ENCODE measurements at regions not wholly inside any gene's neighbourhood (a gene's known extent, or its start where the extent isn't known, plus 50 kb on each side); places are given as distances from the start of the nearest gene placed in this dataset.

GRCh38 chr4:19592391-19592790 lies 659.3 kb upstream of the SLIT2 start:
- WGBS, 3 donors = 82 to 88% (median 84%) methylated on average over 3 of the region's 3 CpGs
- Histone ChIP-seq H3K36me3 (no peaks in the 10 kb centered on the region), H3K4me1 (ENCODE audit: insufficient read depth) (no peaks in the 10 kb centered on the region), H3K4me3 (no peak overlapping the region), H3K27ac (no peak overlapping the region), H3K27me3 (no peaks in the 10 kb centered on the region), H3K9me3 (no peaks in the 10 kb centered on the region)
- TF ChIP-seq EP300 (IDR thresholded peaks at IDR 0.05) = no peak
- no peak for DNase-seq
- intact Hi-C loops (cut with DNase I) = no loop called here

DNA sequence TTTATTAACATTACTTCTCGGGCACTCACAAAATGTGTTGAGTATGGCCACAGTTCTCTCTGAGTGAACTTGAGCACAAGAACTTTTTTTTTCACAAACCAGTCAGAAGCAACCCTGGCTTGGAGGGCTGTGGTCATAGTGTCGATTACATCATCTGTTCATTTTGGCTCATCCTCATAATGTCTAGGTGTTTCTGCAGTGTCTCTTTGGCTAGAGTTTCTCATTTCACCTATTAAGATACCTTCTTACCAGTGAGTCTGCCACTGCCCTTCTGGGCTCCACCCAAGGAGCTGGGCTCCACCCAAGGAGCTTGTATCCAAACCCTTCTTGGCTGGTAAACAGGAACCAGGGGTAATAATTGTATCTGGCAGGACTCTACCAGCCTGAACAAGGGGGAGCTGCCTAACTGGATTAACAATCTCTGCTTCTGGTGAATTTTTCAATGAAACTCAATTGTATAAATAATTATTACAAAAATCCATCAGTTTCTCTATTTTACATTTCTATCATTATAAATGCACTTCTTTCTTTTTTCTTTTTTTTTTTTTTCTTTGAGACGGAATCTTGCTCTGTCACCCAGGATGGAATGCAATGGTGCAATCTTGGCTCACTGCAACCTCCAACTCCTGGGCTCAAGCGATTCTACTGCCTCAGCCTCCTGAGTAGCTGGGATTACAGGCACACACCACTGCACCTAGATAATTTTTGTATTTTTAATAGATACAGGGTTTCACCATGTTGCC lies 667.7 kb upstream of the SLIT2 start:
- no peaks in the 10 kb centered on the region for H3K9me3 ChIP-seq
- H3K4me3 ChIP-seq = no peak overlapping the region
- no peaks in the 10 kb centered on the region for H3K36me3 ChIP-seq
- no peaks in the 10 kb centered on the region for H3K27me3 ChIP-seq
- H3K27ac ChIP-seq = no peak overlapping the region
- no peak for DNase-seq
- H3K4me1 ChIP-seq (ENCODE audit: insufficient read depth) = no peaks in the 10 kb centered on the region
- WGBS, 3 donors = 76 to 90% (median 89%) methylated on average over 4 of the region's 4 CpGs
- intact Hi-C loops (cut with DNase I) = no loop called here
- no peak for TF ChIP-seq CTCF (IDR thresholded peaks at IDR 0.05)
- no peak for TF ChIP-seq EP300 (IDR thresholded peaks at IDR 0.05)
- TF ChIP-seq POLR2A (IDR thresholded peaks at IDR 0.05) = no peak

- intact Hi-C loops (cut with DNase I) = no loop called here
- Histone ChIP-seq H3K27ac (no peak overlapping the region), H3K9me3 (no peaks in the 10 kb centered on the region), H3K4me1 (ENCODE audit: insufficient read depth) (no peaks in the 10 kb centered on the region), H3K27me3 (no peaks in the 10 kb centered on the region), H3K4me3 (no peak overlapping the region), H3K36me3 (no peaks in the 10 kb centered on the region)
- 5 to 11% (median 5%) methylated on average over 4 of the region's 4 CpGs for WGBS, 3 donors
- DNase-seq = no peak
- TF ChIP-seq POLR2A (IDR thresholded peaks at IDR 0.05) (no peak), CTCF (IDR thresholded peaks at IDR 0.05) (no peak), EP300 (IDR thresholded peaks at IDR 0.05) (no peak)
These were observed 671.6 kb upstream of the SLIT2 start for GRCh38 chr4:19580095-19580494.

- Histone ChIP-seq H3K9me3 (no peaks in the 10 kb centered on the region), H3K27me3 (no peaks in the 10 kb centered on the region), H3K27ac (no peak overlapping the region), H3K36me3 (no peaks in the 10 kb centered on the region), H3K4me3 (no peak overlapping the region), H3K4me1 (ENCODE audit: insufficient read depth) (no peaks in the 10 kb centered on the region)
- TF ChIP-seq CTCF (IDR thresholded peaks at IDR 0.05) (no peak), POLR2A (IDR thresholded peaks at IDR 0.05) (no peak), EP300 (IDR thresholded peaks at IDR 0.05) (no peak)
- no peak for DNase-seq
- intact Hi-C loops (cut with DNase I) = no loop called here
- 12% methylated on average over 3 of the region's 3 CpGs for WGBS, 3 donors
These were observed 672.1 kb upstream of the SLIT2 start for GRCh38 chr4:19579608-19580007.

DNA sequence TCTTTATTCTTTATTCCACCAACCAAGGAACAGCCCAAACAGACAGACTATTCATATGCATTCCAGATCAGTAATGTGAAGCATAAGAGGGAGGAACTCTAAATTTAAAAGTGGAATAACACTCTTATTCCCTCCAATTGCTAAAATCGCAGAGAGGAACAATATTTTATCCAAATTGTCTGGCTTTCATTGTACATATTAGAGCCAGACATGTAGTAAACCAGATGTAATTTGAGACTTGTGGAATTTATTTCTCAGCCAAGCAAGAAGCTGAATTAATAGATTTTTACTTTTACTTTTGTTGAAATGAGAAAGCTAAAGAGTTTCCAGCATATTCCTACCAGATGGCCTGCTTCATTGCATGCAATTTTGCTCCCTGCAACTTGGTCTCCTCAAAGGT lies 674.6 kb upstream of the SLIT2 start:
- no peak for DNase-seq
- H3K27ac ChIP-seq = no peak overlapping the region
- intact Hi-C loops (cut with DNase I) = no loop called here
- 8 to 11% (median 9%) methylated on average over 1 of the region's 1 CpG for WGBS, 3 donors
- no peaks in the 10 kb centered on the region for H3K36me3 ChIP-seq
- TF ChIP-seq POLR2A (IDR thresholded peaks at IDR 0.05) (no peak), EP300 (IDR thresholded peaks at IDR 0.05) (no peak), CTCF (IDR thresholded peaks at IDR 0.05) (no peak)
- no peaks in the 10 kb centered on the region for H3K27me3 ChIP-seq
- no peak overlapping the region for H3K4me3 ChIP-seq
- H3K9me3 ChIP-seq = no peaks in the 10 kb centered on the region
- no peaks in the 10 kb centered on the region for H3K4me1 ChIP-seq (ENCODE audit: insufficient read depth)
